Psoas muscle (tissue), 7 donors: ENCODE measurements at regions not wholly inside any gene's neighbourhood (a gene's known extent, or its start where the extent isn't known, plus 50 kb on each side); places are given as distances from the start of the nearest gene placed in this dataset.

ENCODE experiments used
- ATAC-seq, 4 donors: fragments of 200-7000 bp; cut with Tn5 transposase; one replicate each; pipeline ENCODE4 v1.9.1; 2020; ENCODE audit warnings: moderate library complexity in 3 of 4, mild to moderate bottlenecking in 2 of 4
- DNase-seq, 2 donors: peaks; one replicate each; pipeline ENCODE4 v3.0.0-alpha.2; 2020
- H3K27ac ChIP-seq: fragments of 200-600 bp; one replicate; pipeline ENCODE4 v1.8.0; 2022
- H3K27me3 ChIP-seq, 3 donors: fragments of 200-600 bp in 1 of 3; one replicate each; pipeline versions ENCODE4 v1.6.1 to v1.8.0; 2013 to 2022; ENCODE audit warnings: low read length in 2 of 3, mild to moderate bottlenecking in 2 of 3, moderate library complexity in 1 of 3; ENCODE audit not compliant: insufficient read depth in 3 of 3
- H3K36me3 ChIP-seq, 2 donors: fragments of 200-600 bp in 1 of 2; one replicate each; pipeline versions ENCODE4 v1.6.1 to v1.8.0; 2013 to 2022; ENCODE audit warnings: low read depth in 1 of 2, mild to moderate bottlenecking in 1 of 2, moderate library complexity in 1 of 2; ENCODE audit not compliant: insufficient read depth in 1 of 2
- H3K4me1 ChIP-seq: fragments of 200-600 bp; one replicate; pipeline ENCODE4 v1.8.0; 2022
- H3K4me3 ChIP-seq: fragments of 200-600 bp; one replicate; pipeline ENCODE4 v1.8.0; 2022; ENCODE audit warnings: mild to moderate bottlenecking
- H3K9me3 ChIP-seq: fragments of 200-600 bp; one replicate; pipeline ENCODE4 v1.8.0; 2022
- CTCF ChIP-seq: fragments of 200-600 bp; IDR thresholded peaks from one replicate; pipeline ENCODE4 v1.8.0; 2022; ENCODE audit warnings: antibody characterized with exemption
- WGBS, 3 donors: extraction: QIAGEN DNeasy Blood & Tissue Kit; methylation state at CpG; one replicate each; pipeline versions ENCODE4 v1.1.6 to v1.1.7; 2013; 5-methylcytosine and 5-hydroxymethylcytosine counted together
- intact Hi-C, 2 donors: fragments of 100-400 bp; cut with DNase I; formaldehyde crosslinking; loops; one replicate each; pipeline versions ENCODE4 v1.11.0 to v1.14.2; 2022
- donor health status: healthy with polysubstance abuse.
- donor health status: DM: no; HTN: no; CAD: no; lungs with moderate emphysema.
- donor health status: Bipolar disorder and iron deficiency.
- donor health status: healthy.
- donor health status: DM: yes; HTN: yes; CAD: no.
- donor health status: DM: no; HTN: no; CAD: no.
- donor health status: DM: yes; HTN: yes; CAD: no.

GRCh38 chr7:3175285-3175902, 125.7 kb upstream of the SDK1 start:
- TF ChIP-seq CTCF: no peak
- WGBS, 3 donors: 61 to 63% (median 62%) methylated on average over 9 of the region's 9 CpGs
- H3K27me3 ChIP-seq: no peaks in the 10 kb centered on the region
- intact Hi-C loops: no loop called here
- no peaks in the 10 kb centered on the region for H3K4me1 ChIP-seq
- no peak overlapping the region for H3K27ac ChIP-seq
- no peaks in the 10 kb centered on the region for H3K9me3 ChIP-seq
- ATAC-seq: no peak
- H3K4me3 ChIP-seq: no peak overlapping the region
- DNase-seq: no peak
- no peaks in the 10 kb centered on the region for H3K36me3 ChIP-seq

GRCh38 chr7:3176112-3177000, 124.7 kb upstream of the SDK1 start:
- Histone ChIP-seq H3K27ac (no peak overlapping the region), H3K9me3 (no peaks in the 10 kb centered on the region), H3K36me3 (no peaks in the 10 kb centered on the region), H3K4me1 (no peaks in the 10 kb centered on the region), H3K4me3 (no peak overlapping the region), H3K27me3 (no peaks in the 10 kb centered on the region)
- DNase-seq (no peak), ATAC-seq (no peak)
- intact Hi-C loops: no loop called here
- WGBS, 3 donors: 63 to 65% (median 65%) methylated on average over 10 of the region's 10 CpGs
- no peak for TF ChIP-seq CTCF

DNA sequence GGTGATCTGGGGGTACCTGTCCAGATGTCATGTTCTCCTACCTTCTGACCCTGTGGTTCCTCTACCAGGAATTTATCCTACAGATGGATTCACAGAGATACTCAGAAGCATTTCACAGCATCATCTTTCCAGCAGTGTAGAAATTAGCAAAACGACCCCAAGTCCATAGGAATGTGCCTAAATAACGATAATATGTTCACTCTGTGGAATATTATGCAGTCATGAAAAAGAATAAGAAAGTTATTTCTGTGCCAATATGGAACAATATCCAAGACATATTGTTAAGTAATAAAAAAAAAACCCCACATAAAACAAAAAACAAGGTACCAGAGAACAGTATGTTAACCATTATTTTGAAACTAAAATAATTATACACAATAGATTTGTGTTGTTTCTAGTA, 123.8 kb upstream of the SDK1 start:
- Histone ChIP-seq H3K36me3 (no peaks in the 10 kb centered on the region), H3K9me3 (no peaks in the 10 kb centered on the region), H3K27ac (no peak overlapping the region), H3K4me3 (no peak overlapping the region), H3K27me3 (no peaks in the 10 kb centered on the region), H3K4me1 (no peaks in the 10 kb centered on the region)
- 69 to 80% (median 78%) methylated on average over 2 of the region's 2 CpGs for WGBS, 3 donors
- ATAC-seq: no peak
- TF ChIP-seq CTCF: no peak
- DNase-seq: no peak
- intact Hi-C loops: no loop called here

DNA sequence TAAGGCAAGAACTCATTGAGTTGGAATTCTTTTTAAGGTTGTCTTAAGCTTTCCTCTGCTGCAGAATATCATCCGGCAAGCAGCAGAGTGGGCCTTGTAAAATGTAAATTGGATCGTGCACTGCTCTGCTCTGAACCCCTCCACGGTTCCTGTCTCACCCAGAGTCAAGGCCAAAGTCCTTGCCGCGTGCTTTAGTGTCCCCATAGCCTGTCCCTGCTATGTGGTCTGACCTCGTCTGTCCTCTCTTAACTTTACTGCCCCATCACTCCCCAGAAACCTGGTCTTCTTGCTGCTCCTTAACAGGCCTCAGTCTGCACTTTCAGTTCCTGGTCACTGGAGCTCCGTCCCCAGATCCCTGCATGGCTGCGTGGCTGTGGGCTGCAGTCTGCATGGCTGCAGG, 121.6 kb upstream of the SDK1 start:
- H3K27me3 ChIP-seq: no peaks in the 10 kb centered on the region
- 63 to 75% (median 63%) methylated on average over 8 of the region's 8 CpGs for WGBS, 3 donors
- H3K36me3 ChIP-seq: no peaks in the 10 kb centered on the region
- TF ChIP-seq CTCF: no peak
- H3K9me3 ChIP-seq: no peaks in the 10 kb centered on the region
- no peak overlapping the region for H3K4me3 ChIP-seq
- no peaks in the 10 kb centered on the region for H3K4me1 ChIP-seq
- no peak for ATAC-seq
- no peak for DNase-seq
- no peak overlapping the region for H3K27ac ChIP-seq
- intact Hi-C loops: no loop called here
